H1 (cell line): ENCODE measurements at regions not wholly inside any gene's neighbourhood (a gene's known extent, or its start where the extent isn't known, plus 50 kb on each side); places are given as distances from the start of the nearest gene placed in this dataset.

ENCODE experiments used
- CTCF ChIA-PET: fragments of 300-600 bp; sonication (Branson Sonifier 250); formaldehyde crosslinking; loops from one replicate; lab custom pipeline; 2021; ENCODE audit not compliant: partially characterized antibody; lab: Charles Lee
- POLR2A ChIA-PET: fragments of 300-600 bp; sonication (Branson Sonifier 250); formaldehyde crosslinking; loops from one replicate; lab custom pipeline; 2021; ENCODE audit warnings: inconsistent platforms; ENCODE audit not compliant: partially characterized antibody; lab: Charles Lee
- DNase-seq, 2 experiments: peaks; one replicate each; pipeline versions ENCODE4 v3.0.0 to v3.0.0-alpha.2; 2010 to 2022; ENCODE audit warnings: low spot score in 2 of 2, low read depth in 1 of 2, mixed read lengths in 1 of 2
- FAIRE-seq: peaks from 2 replicates; lab custom pipeline; 2011; peaks lifted over from hg19 to GRCh38; lab: Jason Lieb, UNC
- H2AFZ ChIP-seq: 2 replicates; pipeline ENCODE4 v1.8.1; 2012; ENCODE audit warnings: low read length, inconsistent platforms
- H2AK5ac ChIP-seq: 2 replicates; pipeline ENCODE4 v1.6.1; 2013; ENCODE audit warnings: low read depth, low read length
- H2BK120ac ChIP-seq: replicated peaks from 2 replicates; pipeline ENCODE3; 2013; ENCODE audit warnings: low read depth, low read length, inconsistent platforms
- H2BK12ac ChIP-seq: 2 replicates; pipeline ENCODE4 v1.6.1; 2013; ENCODE audit warnings: low read depth, low read length
- H2BK15ac ChIP-seq: 2 replicates; pipeline ENCODE4 v1.6.1; 2013; ENCODE audit warnings: low read length
- H2BK20ac ChIP-seq: 2 replicates; pipeline ENCODE4 v1.6.1; 2013; ENCODE audit warnings: low read length
- H2BK5ac ChIP-seq: 2 replicates; pipeline ENCODE4 v1.6.1; 2013; ENCODE audit warnings: low read depth, low read length
- H3K14ac ChIP-seq: 2 replicates; pipeline ENCODE4 v1.6.1; 2013; ENCODE audit warnings: inconsistent platforms; ENCODE audit not compliant: insufficient read length
- H3K18ac ChIP-seq: 2 replicates; pipeline ENCODE4 v1.6.1; 2013; ENCODE audit warnings: low read length; ENCODE audit errors: extremely low read depth
- H3K23ac ChIP-seq: 2 replicates; pipeline ENCODE4 v1.6.1; 2013; ENCODE audit warnings: inconsistent platforms; ENCODE audit not compliant: insufficient read length
- H3K23me2 ChIP-seq: 2 replicates; pipeline ENCODE4 v1.6.1; 2013; ENCODE audit warnings: low read depth, low read length
- H3K27ac ChIP-seq: 2 replicates; pipeline ENCODE4 v1.6.1; 2011; ENCODE audit warnings: low read depth, low read length, inconsistent platforms
- H3K27me3 ChIP-seq, 4 experiments: replicated peaks in 1 of 4; 1 replicate in 1 of 4; 2 replicates in 3 of 4; pipeline versions ENCODE4 v1.6.1 to v1.8.1; 2011 to 2013; ENCODE audit warnings: low read length in 3 of 4, mild to moderate bottlenecking in 3 of 4, inconsistent platforms in 2 of 4, mixed read lengths in 2 of 4, moderate library complexity in 1 of 4; ENCODE audit not compliant: control insufficient read depth in 3 of 4, insufficient read depth in 3 of 4; ENCODE audit errors: extremely low read depth in 1 of 4
- H3K36me3 ChIP-seq, 4 experiments: 2 replicates each; pipeline versions ENCODE4 v1.6.1 to v1.8.1; 2011 to 2013; ENCODE audit warnings: mild to moderate bottlenecking in 4 of 4, low read length in 3 of 4, moderate library complexity in 2 of 4, control low read depth in 1 of 4, inconsistent platforms in 1 of 4; ENCODE audit not compliant: insufficient read depth in 4 of 4, control insufficient read depth in 2 of 4
- H3K4ac ChIP-seq: replicated peaks from 2 replicates; pipeline ENCODE3; 2013; ENCODE audit warnings: low read length, low read depth, mixed read lengths, inconsistent platforms; ENCODE audit not compliant: insufficient read length
- H3K4me1 ChIP-seq, 4 experiments: replicated peaks in 1 of 4; 1 replicate in 1 of 4; 2 replicates in 3 of 4; pipeline versions ENCODE4 v1.6.1 to v1.8.1; 2011 to 2013; ENCODE audit warnings: low read length in 3 of 4, inconsistent platforms in 2 of 4, mixed read lengths in 1 of 4; ENCODE audit not compliant: insufficient read depth in 4 of 4, control insufficient read depth in 3 of 4
- H3K4me2 ChIP-seq, 2 experiments: 2 replicates each; pipeline versions ENCODE4 v1.6.1 to v1.8.1; 2011 to 2013; ENCODE audit warnings: low read depth in 2 of 2, low read length in 2 of 2, control low read depth in 1 of 2, inconsistent platforms in 1 of 2, mild to moderate bottlenecking in 1 of 2; ENCODE audit not compliant: insufficient read depth in 1 of 2
- H3K4me3 ChIP-seq, 4 experiments: fragments of 200-600, 300-600 bp in 1 of 4; sonication (generic), shearing (Covaris generic), sonication (Bioruptor Twin) in 1 of 4; 2 replicates each; pipeline versions ENCODE4 v1.5.1 to v1.8.1; 2011 to 2016; ENCODE audit warnings: low read length in 4 of 4, low read depth in 3 of 4, control low read depth in 2 of 4, inconsistent platforms in 2 of 4, mild to moderate bottlenecking in 2 of 4, mixed read lengths in 1 of 4, moderate library complexity in 1 of 4; ENCODE audit not compliant: insufficient read depth in 2 of 4; ENCODE audit errors: extremely low read depth in 1 of 4
- H3K56ac ChIP-seq: replicated peaks from 2 replicates; pipeline ENCODE3; 2013; ENCODE audit warnings: low read depth, mild to moderate bottlenecking, mixed read lengths, low read length, inconsistent platforms; ENCODE audit not compliant: insufficient read length
- H3K79me1 ChIP-seq: 2 replicates; pipeline ENCODE4 v1.6.1; 2013; ENCODE audit warnings: low read depth, low read length, control low read depth
- H3K79me2 ChIP-seq, 2 experiments: 2 replicates each; pipeline versions ENCODE4 v1.6.1 to v1.8.1; 2012 to 2013; ENCODE audit warnings: low read length in 2 of 2, mild to moderate bottlenecking in 2 of 2, inconsistent platforms in 1 of 2; ENCODE audit not compliant: insufficient read depth in 2 of 2, control insufficient read depth in 1 of 2
- H3K9ac ChIP-seq, 4 experiments: replicated peaks in 1 of 4; 1 replicate in 1 of 4; 2 replicates in 3 of 4; pipeline versions ENCODE4 v1.6.1 to v1.8.1; 2011 to 2013; ENCODE audit warnings: low read depth in 3 of 4, low read length in 3 of 4, control low read depth in 2 of 4, mild to moderate bottlenecking in 2 of 4, moderate library complexity in 2 of 4, inconsistent platforms in 1 of 4; ENCODE audit errors: extremely low read depth in 1 of 4
- H3K9me3 ChIP-seq, 2 experiments: 2 replicates each; pipeline versions ENCODE4 v1.6.1 to v1.8.1; 2012 to 2013; ENCODE audit warnings: mild to moderate bottlenecking in 2 of 2, moderate library complexity in 2 of 2, control low read depth in 1 of 2, inconsistent platforms in 1 of 2, low read depth in 1 of 2, low read length in 1 of 2, mixed read lengths in 1 of 2; ENCODE audit not compliant: insufficient read depth in 2 of 2
- H4K20me1 ChIP-seq, 2 experiments: replicated peaks in 1 of 2; 2 replicates each; pipeline versions ENCODE3 to v1.8.1; 2011 to 2013; ENCODE audit warnings: inconsistent platforms in 2 of 2, low read length in 2 of 2, mild to moderate bottlenecking in 1 of 2; ENCODE audit not compliant: insufficient read depth in 2 of 2, control insufficient read depth in 1 of 2
- H4K5ac ChIP-seq: 2 replicates; pipeline ENCODE4 v1.6.1; 2013; ENCODE audit warnings: low read length, low read depth, mixed read lengths, inconsistent platforms; ENCODE audit not compliant: insufficient read length
- H4K8ac ChIP-seq: 2 replicates; pipeline ENCODE4 v1.8.0; 2013; ENCODE audit warnings: mild to moderate bottlenecking, moderate library complexity, low read length, inconsistent platforms; ENCODE audit not compliant: insufficient read depth; ENCODE audit errors: extremely low read depth
- H4K91ac ChIP-seq: replicated peaks from 2 replicates; pipeline ENCODE3; 2013; ENCODE audit warnings: low read length, mixed read lengths, inconsistent platforms; ENCODE audit not compliant: insufficient read length
- KDM1A ChIP-seq: fragments of 200-600, 300-600 bp; sonication (generic); IDR thresholded peaks from 2 replicates; pipeline ENCODE4 v1.7.1; 2016; ENCODE audit warnings: mild to moderate bottlenecking, low read length, borderline replicate concordance
- KDM5A ChIP-seq: fragments of 200-600 bp; IDR thresholded peaks from 2 replicates; pipeline ENCODE4 v1.7.1; 2012; ENCODE audit warnings: mild to moderate bottlenecking, low read length, inconsistent platforms, mixed read lengths
- NRF1 ChIP-seq: IDR thresholded peaks from 2 replicates; pipeline ENCODE4 v1.6.1; 2011; ENCODE audit warnings: mild to moderate bottlenecking, low read depth, low read length, improper control_type of control experiment
- RNF2 ChIP-seq: fragments of 200-900, 300-1000 bp; sonication (generic); IDR thresholded peaks from 2 replicates; pipeline ENCODE4 v1.7.1; 2016; ENCODE audit warnings: borderline replicate concordance, low read depth, mild to moderate bottlenecking, antibody characterized with exemption, low read length; ENCODE audit not compliant: poor library complexity, severe bottlenecking; ENCODE audit errors: missing control alignments
- SRF ChIP-seq: IDR thresholded peaks from 2 replicates; pipeline ENCODE4 v1.6.1; 2011; ENCODE audit warnings: mild to moderate bottlenecking, low read depth, low read length, moderate library complexity
- TAF1 ChIP-seq: IDR thresholded peaks from 2 replicates; pipeline ENCODE4 v1.6.1; 2011; ENCODE audit warnings: mild to moderate bottlenecking, low read depth, low read length
- TAF7 ChIP-seq: optimal IDR thresholded peaks from 2 replicates; pipeline ENCODE3; 2011; ENCODE audit warnings: low read depth, mild to moderate bottlenecking, inconsistent platforms, low read length, moderate library complexity, borderline replicate concordance
- WGBS, 2 experiments: shearing (Covaris generic) in 1 of 2; methylation state at CpG; one replicate each; pipeline versions ENCODE4 v1.1.6 to v1.1.7; 2013 to 2015; ENCODE audit warnings: low lambda C conversion rate in 2 of 2, mixed read lengths in 2 of 2, inconsistent platforms in 1 of 2, low coverage in 1 of 2, missing lambda C conversion rate in 1 of 2; ENCODE audit not compliant: insufficient replicate concordance in 2 of 2, insufficient coverage in 1 of 2, insufficient read length in 1 of 2; ENCODE audit errors: extremely low coverage in 1 of 2, missing lambda C conversion rate in 1 of 2; 5-methylcytosine and 5-hydroxymethylcytosine counted together

GRCh38 chr4:132605551-132605950 is 543.5 kb upstream of the PCDH10 start:
- DNase-seq, result no peak
- H3K23ac ChIP-seq, result no peak overlapping the region
- TF ChIP-seq KDM1A (no peak), NRF1 (no peak), SRF (no peak), TAF1 (no peak), KDM5A (no peak), RNF2 (no peak), TAF7 (no peak)
- TF ChIP-seq, all 59 proteins: peak for 0
- Histone ChIP-seq H4K8ac (no peak overlapping the region), H3K18ac (no peak overlapping the region), H4K5ac (no peak overlapping the region), H3K27me3 (no peaks in the 10 kb centered on the region), H3K9ac (no peak overlapping the region), H3K27ac (no peak overlapping the region), H3K4ac (no peak overlapping the region), H3K79me2 (no peaks in the 10 kb centered on the region), H4K91ac (no peak overlapping the region), H3K4me1 (no peaks in the 10 kb centered on the region), H3K14ac (no peak overlapping the region), H2AK5ac (no peak overlapping the region), H2BK12ac (no peak overlapping the region), H3K23me2 (no peaks in the 10 kb centered on the region), H2BK20ac (no peak overlapping the region), H2AFZ (peak overlapping the region; percentile 40; the same call in 1 of the 2 replicates), H2BK15ac (no peak overlapping the region), H3K56ac (no peak overlapping the region), H2BK120ac (no peak overlapping the region), H4K20me1 (no peaks in the 10 kb centered on the region), H3K36me3 (no peaks in the 10 kb centered on the region), H3K4me3 (no peak overlapping the region), H3K4me2 (no peak overlapping the region), H3K79me1 (no peaks in the 10 kb centered on the region), H3K9me3 (no peaks in the 10 kb centered on the region), H2BK5ac (no peak overlapping the region)
- ChIA-PET POLR2A (no interaction called here), CTCF (interaction anchor here (0.9 kb wide), 1 partner anchor 48 kb away, joined by 3 read pairs; no protein-coding TSS in a partner anchor)
- WGBS, 2 experiments, result 86% methylated on average over 4 of the region's 4 CpGs; no CpG with 5 or more reads in 1 of the 2 experiments
- FAIRE-seq, result no peak
